ENCODE measurements at regions not wholly inside any gene's neighbourhood (a gene's known extent, or its start where the extent isn't known, plus 50 kb on each side); places are given as distances from the start of the nearest gene placed in this dataset.

- H3K27me3 ChIP-seq (ENCODE audit: control insufficient read depth in 2 of 2, insufficient read depth in 2 of 2, low read length in 2 of 2) = no peaks in the 10 kb centered on the region
- DNase-seq = peak; percentile 56 to 74 (median 64)
- peaks cover 0 to 1% (median 0%) of the 10 kb centered on the region in 7 donors for H3K9me3 Mint-ChIP-seq
- no peak overlapping the region for H3K9ac ChIP-seq (ENCODE audit: insufficient read depth, low read length, poor library complexity, severe bottlenecking)
- H3K4me1 ChIP-seq (ENCODE audit: control insufficient read depth in 1 of 2, insufficient read depth in 2 of 2, low read length in 2 of 2) = peaks cover 25 to 26% of the 10 kb centered on the region in 2 donors
- no peaks in the 10 kb centered on the region for H3K27me3 Mint-ChIP-seq (ENCODE audit: low read depth in 3 of 3)
- intact Hi-C loops (cut with micrococcal nuclease) = no loop called here
- H3K36me3 ChIP-seq (replicated peaks in 1 of 2; ENCODE audit: control insufficient read depth in 1 of 2, insufficient read depth in 2 of 2, low read length in 2 of 2) = no peaks in the 10 kb centered on the region
- H3K4me1 Mint-ChIP-seq = peaks cover 32% of the 10 kb centered on the region
- H3K4me3 Mint-ChIP-seq = peak overlapping the region in 1 of 2 donors; percentile 77
- H3K9me3 ChIP-seq (replicated peaks in 1 of 2; ENCODE audit: control insufficient read depth in 1 of 2, insufficient read depth in 1 of 2, low read length in 2 of 2) = no peaks in the 10 kb centered on the region
- TF ChIP-seq CTCF (IDR thresholded peaks at IDR 0.05) = no peak
- WGBS (ENCODE audit: insufficient coverage) = 0% methylated on average over 1 of the region's 3 CpGs
- H2AFZ ChIP-seq (ENCODE audit: insufficient read depth, low read depth, low read length, poor library complexity, severe bottlenecking) = no peak overlapping the region
- H3K27ac Mint-ChIP-seq = peak overlapping the region in 6 of 7 donors; percentile 20 to 67 (median 54)
- no peaks in the 10 kb centered on the region for H3K36me3 Mint-ChIP-seq
- no peaks in the 10 kb centered on the region for H3K79me2 ChIP-seq (ENCODE audit: insufficient read depth, low read length)
- H3K4me2 ChIP-seq (replicated peaks; ENCODE audit: extremely low read depth, low read length, poor library complexity, severe bottlenecking) = no peak overlapping the region
- no peak overlapping the region for H3K4me3 ChIP-seq (replicated peaks in 1 of 3; ENCODE audit: low read depth in 2 of 3, low read length in 3 of 3)
- no peak overlapping the region for H3K27ac ChIP-seq (ENCODE audit: low read depth in 1 of 2, low read length in 2 of 2)
- no peaks in the 10 kb centered on the region for H4K20me1 ChIP-seq (ENCODE audit: insufficient read depth, low read length)
These were observed 163.8 kb upstream of the MBNL1 start for GRCh38 chr3:152104847-152105415.

GRCh38 chr3:152105446-152105845 lies 163.3 kb upstream of the MBNL1 start:
- Histone ChIP-seq H3K9ac (ENCODE audit: insufficient read depth, low read length, poor library complexity, severe bottlenecking) (no peak overlapping the region), H3K79me2 (ENCODE audit: insufficient read depth, low read length) (no peaks in the 10 kb centered on the region), H3K4me3 (replicated peaks in 1 of 3; ENCODE audit: low read depth in 2 of 3, low read length in 3 of 3) (no peak overlapping the region), H3K27ac (ENCODE audit: low read depth in 1 of 2, low read length in 2 of 2) (no peak overlapping the region), H3K36me3 (replicated peaks in 1 of 2; ENCODE audit: control insufficient read depth in 1 of 2, insufficient read depth in 2 of 2, low read length in 2 of 2) (no peaks in the 10 kb centered on the region), H3K4me2 (replicated peaks; ENCODE audit: extremely low read depth, low read length, poor library complexity, severe bottlenecking) (no peak overlapping the region), H4K20me1 (ENCODE audit: insufficient read depth, low read length) (no peaks in the 10 kb centered on the region), H3K27me3 (ENCODE audit: control insufficient read depth in 2 of 2, insufficient read depth in 2 of 2, low read length in 2 of 2) (no peaks in the 10 kb centered on the region), H3K4me1 (ENCODE audit: control insufficient read depth in 1 of 2, insufficient read depth in 2 of 2, low read length in 2 of 2) (peaks cover 21 to 24% of the 10 kb centered on the region in 2 donors), H3K9me3 (replicated peaks in 1 of 2; ENCODE audit: control insufficient read depth in 1 of 2, insufficient read depth in 1 of 2, low read length in 2 of 2) (no peaks in the 10 kb centered on the region), H2AFZ (ENCODE audit: insufficient read depth, low read depth, low read length, poor library complexity, severe bottlenecking) (no peak overlapping the region)
- peak overlapping the region in 1 of 7 donors; percentile 48 for H3K27ac Mint-ChIP-seq
- DNase-seq = no peak
- H3K9me3 Mint-ChIP-seq = peaks cover 0 to 1% (median 0%) of the 10 kb centered on the region in 7 donors
- H3K4me1 Mint-ChIP-seq = peaks cover 28% of the 10 kb centered on the region
- intact Hi-C loops (cut with micrococcal nuclease) = no loop called here
- H3K27me3 Mint-ChIP-seq (ENCODE audit: low read depth in 3 of 3) = no peaks in the 10 kb centered on the region
- H3K4me3 Mint-ChIP-seq = no peak overlapping the region
- H3K36me3 Mint-ChIP-seq = no peaks in the 10 kb centered on the region
- 90% methylated on average over 2 of the region's 5 CpGs for WGBS (ENCODE audit: insufficient coverage)
- TF ChIP-seq CTCF (IDR thresholded peaks at IDR 0.05) = no peak

Data from CD14-positive monocyte (primary cell).